RWPE2 (cell line): ENCODE measurements at regions not wholly inside any gene's neighbourhood (a gene's known extent, or its start where the extent isn't known, plus 50 kb on each side); places are given as distances from the start of the nearest gene placed in this dataset.

Experiments used
- ATAC-seq: fragments of 200-7000 bp; cut with Tn5 transposase; 3 replicates; pipeline ENCODE4 v1.9.1; 2021; ENCODE audit warnings: low read depth
- DNase-seq: peaks from one replicate; pipeline ENCODE4 v3.0.0-alpha.2; 2020; ENCODE audit warnings: low spot score
- H3K27ac ChIP-seq: fragments of 450-650 bp; 2 replicates; pipeline ENCODE4 v1.5.1; 2017; ENCODE audit warnings: mild to moderate bottlenecking; ENCODE audit not compliant: poor library complexity, severe bottlenecking
- H3K27me3 ChIP-seq: fragments of 250-450 bp; sonication (Bioruptor Pico); 2 replicates; pipeline ENCODE4 v1.5.1; 2021; ENCODE audit warnings: mild to moderate bottlenecking, moderate library complexity; ENCODE audit not compliant: insufficient read depth, poor library complexity, severe bottlenecking
- H3K36me3 ChIP-seq: fragments of 250-450 bp; sonication (Bioruptor Pico); 2 replicates; pipeline ENCODE4 v1.5.1; 2020; ENCODE audit warnings: low read depth, mild to moderate bottlenecking, moderate library complexity
- H3K4me1 ChIP-seq: fragments of 250-450 bp; sonication (Bioruptor Pico); 2 replicates; pipeline ENCODE4 v1.5.1; 2021; ENCODE audit warnings: mild to moderate bottlenecking, moderate library complexity; ENCODE audit not compliant: insufficient read depth, poor library complexity, severe bottlenecking
- H3K4me3 ChIP-seq: fragments of 250-450 bp; sonication (Bioruptor Pico); 2 replicates; pipeline ENCODE4 v1.5.1; 2021; ENCODE audit warnings: mild to moderate bottlenecking, moderate library complexity; ENCODE audit not compliant: severe bottlenecking
- H3K9me3 ChIP-seq: fragments of 250-450 bp; sonication (Bioruptor Pico); 2 replicates; pipeline ENCODE4 v1.5.1; 2021; ENCODE audit warnings: mild to moderate bottlenecking, moderate library complexity; ENCODE audit not compliant: severe bottlenecking
- TF ChIP-seq, protein P1 (sequence below): fragments of 450-650 bp; IDR thresholded peaks from one replicate; pipeline ENCODE4 v1.5.1; 2017; ENCODE audit warnings: mild to moderate bottlenecking, moderate library complexity; ENCODE audit not compliant: poor library complexity, severe bottlenecking

DNA sequence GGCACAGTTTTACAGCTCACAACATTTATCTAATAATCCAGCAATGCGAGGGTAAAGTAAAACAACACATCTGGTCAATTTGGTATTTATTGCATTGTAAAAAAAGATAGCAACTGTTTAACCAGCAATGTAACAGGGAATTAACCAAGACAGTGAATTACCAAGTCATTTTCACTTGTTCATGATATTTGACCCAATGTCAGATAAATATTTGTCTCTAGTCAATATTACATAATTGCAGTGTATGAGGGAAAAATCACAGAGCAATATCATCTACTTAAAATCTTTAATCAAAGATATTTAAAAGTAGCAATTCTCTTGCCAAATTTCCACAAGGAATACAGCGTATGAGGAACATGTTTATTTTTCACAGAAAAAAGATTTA is 1265.1 kb upstream of the CHAC2 start:
- no peak overlapping the region for H3K4me3 ChIP-seq
- H3K9me3 ChIP-seq, result no peaks in the 10 kb centered on the region
- no peak overlapping the region for H3K27ac ChIP-seq
- DNase-seq (no peak), ATAC-seq (no peak)
- no peaks in the 10 kb centered on the region for H3K27me3 ChIP-seq
- H3K4me1 ChIP-seq, result no peaks in the 10 kb centered on the region
- no peaks in the 10 kb centered on the region for H3K36me3 ChIP-seq
- TF ChIP-seq, protein P1, sequence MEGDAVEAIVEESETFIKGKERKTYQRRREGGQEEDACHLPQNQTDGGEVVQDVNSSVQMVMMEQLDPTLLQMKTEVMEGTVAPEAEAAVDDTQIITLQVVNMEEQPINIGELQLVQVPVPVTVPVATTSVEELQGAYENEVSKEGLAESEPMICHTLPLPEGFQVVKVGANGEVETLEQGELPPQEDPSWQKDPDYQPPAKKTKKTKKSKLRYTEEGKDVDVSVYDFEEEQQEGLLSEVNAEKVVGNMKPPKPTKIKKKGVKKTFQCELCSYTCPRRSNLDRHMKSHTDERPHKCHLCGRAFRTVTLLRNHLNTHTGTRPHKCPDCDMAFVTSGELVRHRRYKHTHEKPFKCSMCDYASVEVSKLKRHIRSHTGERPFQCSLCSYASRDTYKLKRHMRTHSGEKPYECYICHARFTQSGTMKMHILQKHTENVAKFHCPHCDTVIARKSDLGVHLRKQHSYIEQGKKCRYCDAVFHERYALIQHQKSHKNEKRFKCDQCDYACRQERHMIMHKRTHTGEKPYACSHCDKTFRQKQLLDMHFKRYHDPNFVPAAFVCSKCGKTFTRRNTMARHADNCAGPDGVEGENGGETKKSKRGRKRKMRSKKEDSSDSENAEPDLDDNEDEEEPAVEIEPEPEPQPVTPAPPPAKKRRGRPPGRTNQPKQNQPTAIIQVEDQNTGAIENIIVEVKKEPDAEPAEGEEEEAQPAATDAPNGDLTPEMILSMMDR, result no peak

- Histone ChIP-seq H3K9me3 (no peaks in the 10 kb centered on the region), H3K27ac (no peak overlapping the region), H3K4me1 (no peaks in the 10 kb centered on the region), H3K36me3 (no peaks in the 10 kb centered on the region), H3K27me3 (no peaks in the 10 kb centered on the region), H3K4me3 (no peak overlapping the region)
- TF ChIP-seq, protein P1, result no peak
- DNase-seq (no peak), ATAC-seq (no peak)
Observed at GRCh38 chr2:52501715-52502475, 1265.7 kb upstream of the CHAC2 start.

GRCh38 chr2:52500561-52500960 is 1267.0 kb upstream of the CHAC2 start:
- H3K36me3 ChIP-seq, result no peaks in the 10 kb centered on the region
- no peak overlapping the region for H3K4me3 ChIP-seq
- H3K4me1 ChIP-seq, result no peaks in the 10 kb centered on the region
- TF ChIP-seq, protein P1, result no peak
- DNase-seq, result no peak
- ATAC-seq, result no peak
- H3K27ac ChIP-seq, result no peak overlapping the region
- H3K27me3 ChIP-seq, result no peaks in the 10 kb centered on the region
- no peaks in the 10 kb centered on the region for H3K9me3 ChIP-seq

DNA sequence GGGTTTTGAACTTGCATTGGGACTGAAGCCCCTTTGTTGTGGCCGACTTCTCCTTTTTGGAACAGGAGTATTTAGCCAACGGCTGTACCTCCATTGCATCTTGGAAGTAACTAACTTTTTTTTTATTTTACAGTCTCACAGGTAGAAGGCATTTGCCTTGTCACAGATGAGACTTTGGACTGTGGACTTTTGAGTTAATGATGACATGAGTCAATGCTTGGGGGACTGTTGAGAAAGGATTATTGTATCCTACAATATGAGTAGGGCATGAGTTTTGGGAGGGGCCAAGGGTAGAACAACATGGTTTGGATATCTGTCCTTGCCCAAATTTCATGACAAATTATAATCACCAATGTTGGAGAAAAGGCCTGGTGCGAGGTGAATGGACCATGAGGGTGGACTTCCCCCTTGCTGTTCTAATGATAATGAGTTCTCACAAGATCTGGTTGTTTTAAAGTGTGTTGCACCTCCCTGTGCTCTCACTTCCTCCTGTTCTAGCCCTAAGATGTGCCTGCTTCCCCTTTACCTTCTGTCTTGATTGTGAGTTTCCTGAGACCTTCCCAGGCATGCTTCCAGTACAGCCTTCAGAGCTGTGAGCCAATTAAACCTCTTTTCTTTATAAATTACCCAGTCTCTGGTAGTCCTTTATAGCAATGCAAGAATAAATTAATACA is 1269.4 kb upstream of the CHAC2 start:
- TF ChIP-seq, protein P1, result no peak
- no peaks in the 10 kb centered on the region for H3K9me3 ChIP-seq
- no peak for DNase-seq

DNA sequence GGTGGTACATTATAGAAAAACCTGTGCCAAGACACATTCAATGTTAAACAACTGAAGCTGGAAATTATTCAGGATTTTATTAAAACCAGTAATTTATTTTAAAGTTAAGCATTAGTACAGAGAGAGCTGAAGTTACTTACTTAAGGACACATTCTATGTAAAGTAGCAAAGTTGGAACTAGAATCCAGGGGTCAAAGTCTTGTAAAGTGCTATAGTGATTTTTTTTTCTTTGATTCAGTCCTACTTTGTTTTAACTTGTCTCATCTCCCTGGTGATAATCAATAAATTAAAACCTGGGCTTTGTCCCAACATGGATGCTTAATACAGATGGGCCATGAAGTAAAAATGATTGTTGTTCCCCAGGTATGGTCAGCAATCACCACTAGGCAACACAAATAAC is 1271.8 kb upstream of the CHAC2 start:
- no peak overlapping the region for H3K27ac ChIP-seq
- no peaks in the 10 kb centered on the region for H3K36me3 ChIP-seq
- TF ChIP-seq, protein P1, result no peak
- H3K27me3 ChIP-seq, result no peaks in the 10 kb centered on the region
- no peak for ATAC-seq
- no peak for DNase-seq
- no peaks in the 10 kb centered on the region for H3K4me1 ChIP-seq
- H3K9me3 ChIP-seq, result no peaks in the 10 kb centered on the region
- no peak overlapping the region for H3K4me3 ChIP-seq

More for the DNA sequence above, 1269.4 kb upstream of the CHAC2 start:
- Histone ChIP-seq H3K36me3 (no peaks in the 10 kb centered on the region), H3K4me1 (no peaks in the 10 kb centered on the region), H3K27ac (no peak overlapping the region), H3K4me3 (no peak overlapping the region), H3K27me3 (no peaks in the 10 kb centered on the region)
- no peak for ATAC-seq
